NCI-H2196 (cell line): ENCODE measurements at regions not wholly inside any gene's neighbourhood (a gene's known extent, or its start where the extent isn't known, plus 50 kb on each side); places are given as distances from the start of the nearest gene placed in this dataset.
"Not testable (repeated sequence)": the region's sequence is repeated elsewhere in the genome, so short reads cannot be mapped to it uniquely, and the experiment has no call there.

ENCODE experiments used
- DNase-seq: peaks from one replicate; lab custom pipeline; 2025; ENCODE audit not compliant: unreplicated experiment; lab: John Stamatoyannopoulos, UW

- DNase-seq, result no peak
Observed at GRCh38 chr19:33866696-33867095, 70.0 kb downstream of the KCTD15 start.

- no peak for DNase-seq
Observed at GRCh38 chr19:33868076-33868735, 71.5 kb downstream of the KCTD15 start.

GRCh38 chr19:33868788-33869412 lies 72.2 kb downstream of the KCTD15 start:
- no peak for DNase-seq

- not testable (repeated sequence) for DNase-seq
Observed at GRCh38 chr19:33870298-33870932, 73.7 kb downstream of the KCTD15 start.

GRCh38 chr19:33871605-33872004 lies 74.9 kb downstream of the KCTD15 start:
- DNase-seq, result no peak

GRCh38 chr19:33872445-33873320 lies 76.0 kb downstream of the KCTD15 start:
- no peak for DNase-seq

- no peak for DNase-seq
Observed at GRCh38 chr19:33875071-33875470, 78.4 kb downstream of the KCTD15 start.

- no peak for DNase-seq
Observed at GRCh38 chr19:33876192-33876591, 79.5 kb downstream of the KCTD15 start.

GRCh38 chr19:33878030-33878544 lies 81.4 kb downstream of the KCTD15 start:
- DNase-seq, result no peak

- no peak for DNase-seq
Observed at GRCh38 chr19:33878910-33879810, 82.5 kb downstream of the KCTD15 start.

GRCh38 chr19:33879818-33880575 lies 83.3 kb downstream of the KCTD15 start:
- no peak for DNase-seq

GRCh38 chr19:33883859-33884519 lies 87.3 kb downstream of the KCTD15 start:
- DNase-seq, result no peak

- no peak for DNase-seq
Observed at GRCh38 chr19:33885236-33885635, 88.6 kb downstream of the KCTD15 start.

- no peak for DNase-seq
Observed at GRCh38 chr19:33887891-33888290, 91.2 kb downstream of the KCTD15 start.

- DNase-seq, result no peak
Observed at GRCh38 chr19:33888665-33889064, 92.0 kb downstream of the KCTD15 start.

GRCh38 chr19:33890569-33890968 lies 93.9 kb downstream of the KCTD15 start:
- DNase-seq, result no peak

- no peak for DNase-seq
Observed at GRCh38 chr19:33891773-33892172, 95.1 kb downstream of the KCTD15 start.

GRCh38 chr19:33894787-33895186 lies 98.1 kb downstream of the KCTD15 start:
- DNase-seq, result no peak

- no peak for DNase-seq
Observed at GRCh38 chr19:33895366-33895765, 98.7 kb downstream of the KCTD15 start.
